B cell (primary cell): ENCODE measurements at regions not wholly inside any gene's neighbourhood (a gene's known extent, or its start where the extent isn't known, plus 50 kb on each side); places are given as distances from the start of the nearest gene placed in this dataset.

Experiments
- EZH2 ChIP-seq: IDR thresholded peaks from 2 replicates; pipeline ENCODE4 v1.6.1; 2012; ENCODE audit warnings: borderline replicate concordance, low read depth, mild to moderate bottlenecking, moderate library complexity, low read length; ENCODE audit not compliant: insufficient read depth, poor library complexity, severe bottlenecking
- TF ChIP-seq, protein P1 (sequence below): fragments of 200-600 bp; IDR thresholded peaks from one replicate; pipeline ENCODE4 v1.8.0; 2022; ENCODE audit warnings: antibody characterized with exemption, mild to moderate bottlenecking

DNA sequence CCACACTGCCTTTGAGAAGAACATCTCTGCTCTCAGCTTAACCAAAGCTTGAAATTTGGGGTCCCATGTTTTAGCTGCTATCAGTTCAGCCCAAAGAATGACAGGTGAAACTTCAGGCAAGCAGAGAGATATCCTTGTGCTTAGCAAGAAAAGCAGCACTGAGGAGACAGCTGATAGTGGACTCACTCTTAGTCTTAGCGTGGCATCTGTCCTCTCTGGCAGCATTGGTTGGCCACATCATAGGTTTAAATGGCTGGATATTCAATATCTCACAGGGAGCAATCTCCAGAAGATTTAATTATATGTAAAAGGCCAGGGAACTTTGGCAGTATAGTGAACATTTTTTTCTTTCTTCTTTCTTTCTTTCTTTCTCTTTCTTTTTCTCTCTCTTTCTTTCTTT is 131.1 kb upstream of the SGK1 start:
- TF ChIP-seq, protein P1, sequence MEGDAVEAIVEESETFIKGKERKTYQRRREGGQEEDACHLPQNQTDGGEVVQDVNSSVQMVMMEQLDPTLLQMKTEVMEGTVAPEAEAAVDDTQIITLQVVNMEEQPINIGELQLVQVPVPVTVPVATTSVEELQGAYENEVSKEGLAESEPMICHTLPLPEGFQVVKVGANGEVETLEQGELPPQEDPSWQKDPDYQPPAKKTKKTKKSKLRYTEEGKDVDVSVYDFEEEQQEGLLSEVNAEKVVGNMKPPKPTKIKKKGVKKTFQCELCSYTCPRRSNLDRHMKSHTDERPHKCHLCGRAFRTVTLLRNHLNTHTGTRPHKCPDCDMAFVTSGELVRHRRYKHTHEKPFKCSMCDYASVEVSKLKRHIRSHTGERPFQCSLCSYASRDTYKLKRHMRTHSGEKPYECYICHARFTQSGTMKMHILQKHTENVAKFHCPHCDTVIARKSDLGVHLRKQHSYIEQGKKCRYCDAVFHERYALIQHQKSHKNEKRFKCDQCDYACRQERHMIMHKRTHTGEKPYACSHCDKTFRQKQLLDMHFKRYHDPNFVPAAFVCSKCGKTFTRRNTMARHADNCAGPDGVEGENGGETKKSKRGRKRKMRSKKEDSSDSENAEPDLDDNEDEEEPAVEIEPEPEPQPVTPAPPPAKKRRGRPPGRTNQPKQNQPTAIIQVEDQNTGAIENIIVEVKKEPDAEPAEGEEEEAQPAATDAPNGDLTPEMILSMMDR = no peak
- no peak for TF ChIP-seq EZH2
